OCI-LY3 (cell line): ENCODE measurements at regions not wholly inside any gene's neighbourhood (a gene's known extent, or its start where the extent isn't known, plus 50 kb on each side); places are given as distances from the start of the nearest gene placed in this dataset.

ENCODE experiments used
- EZH2phosphoT487 ChIP-seq: fragments of 200-600 bp; shearing (Covaris generic); IDR thresholded peaks from 2 replicates; pipeline ENCODE4 v1.6.1; 2018; ENCODE audit warnings: antibody characterized with exemption, mixed run types, low read depth
- TF ChIP-seq, protein P1 (sequence below): fragments of 200-600, 300-600 bp; sonication (generic); IDR thresholded peaks from 2 replicates; pipeline ENCODE4 v1.5.1; 2014; ENCODE audit warnings: antibody characterized with exemption, low read length, low read depth

DNA sequence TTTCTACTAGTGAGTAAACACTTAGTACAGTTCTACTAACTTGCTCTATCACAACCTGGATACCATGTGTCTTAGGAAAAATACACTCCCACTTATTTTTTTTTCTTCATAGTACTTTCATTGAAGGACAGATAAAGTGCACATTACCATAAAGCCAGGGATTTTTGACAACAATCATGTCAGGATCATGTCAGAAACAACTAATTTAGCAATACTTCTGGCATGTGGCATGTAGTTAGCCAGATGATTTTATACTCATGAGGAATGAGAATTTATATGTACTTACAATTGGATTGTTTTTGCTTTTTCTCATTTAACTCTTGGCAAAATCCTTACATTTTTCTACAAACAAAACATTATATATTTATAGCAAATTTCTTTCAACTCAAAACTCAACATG, 630.7 kb upstream of the GRM3 start:
- TF ChIP-seq, protein P1, sequence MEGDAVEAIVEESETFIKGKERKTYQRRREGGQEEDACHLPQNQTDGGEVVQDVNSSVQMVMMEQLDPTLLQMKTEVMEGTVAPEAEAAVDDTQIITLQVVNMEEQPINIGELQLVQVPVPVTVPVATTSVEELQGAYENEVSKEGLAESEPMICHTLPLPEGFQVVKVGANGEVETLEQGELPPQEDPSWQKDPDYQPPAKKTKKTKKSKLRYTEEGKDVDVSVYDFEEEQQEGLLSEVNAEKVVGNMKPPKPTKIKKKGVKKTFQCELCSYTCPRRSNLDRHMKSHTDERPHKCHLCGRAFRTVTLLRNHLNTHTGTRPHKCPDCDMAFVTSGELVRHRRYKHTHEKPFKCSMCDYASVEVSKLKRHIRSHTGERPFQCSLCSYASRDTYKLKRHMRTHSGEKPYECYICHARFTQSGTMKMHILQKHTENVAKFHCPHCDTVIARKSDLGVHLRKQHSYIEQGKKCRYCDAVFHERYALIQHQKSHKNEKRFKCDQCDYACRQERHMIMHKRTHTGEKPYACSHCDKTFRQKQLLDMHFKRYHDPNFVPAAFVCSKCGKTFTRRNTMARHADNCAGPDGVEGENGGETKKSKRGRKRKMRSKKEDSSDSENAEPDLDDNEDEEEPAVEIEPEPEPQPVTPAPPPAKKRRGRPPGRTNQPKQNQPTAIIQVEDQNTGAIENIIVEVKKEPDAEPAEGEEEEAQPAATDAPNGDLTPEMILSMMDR = no peak
- TF ChIP-seq EZH2phosphoT487 = no peak
